Caco-2 (cell line): ENCODE measurements at regions not wholly inside any gene's neighbourhood (a gene's known extent, or its start where the extent isn't known, plus 50 kb on each side); places are given as distances from the start of the nearest gene placed in this dataset.

ENCODE experiments used
- BruUV-seq: library from RNA; stranded (reverse); fragments of 400-500 nt; replicated peaks from 2 replicates; lab custom pipeline; 2021; lab: Mats Ljungman, UMichigan
- CTCF ChIA-PET: fragments of 300-600 bp; sonication (Branson Sonifier 250); formaldehyde crosslinking; loops from one replicate; lab custom pipeline; 2022; ENCODE audit warnings: antibody characterized with exemption; lab: Charles Lee
- POLR2A ChIA-PET: fragments of 300-600 bp; sonication (Branson Sonifier 250); formaldehyde crosslinking; loops from one replicate; lab custom pipeline; 2022; ENCODE audit warnings: antibody characterized with exemption; lab: Charles Lee
- DNase-seq, 2 experiments: peaks; one replicate each; pipeline versions ENCODE4 v3.0.0 to v3.0.0-alpha.2; 2020 to 2022
- H3K27me3 ChIP-seq: replicated peaks from 2 replicates; pipeline ENCODE4 v1.6.0; 2011; ENCODE audit warnings: low read length; ENCODE audit not compliant: control insufficient read depth, insufficient read depth
- H3K36me3 ChIP-seq: 2 replicates; pipeline ENCODE4 v1.5.1; 2011; ENCODE audit warnings: low read length; ENCODE audit not compliant: control insufficient read depth, insufficient read depth
- H3K4me1 ChIP-seq: fragments of 250-450 bp; sonication (Bioruptor Pico); 2 replicates; pipeline ENCODE4 v1.5.1; 2020; ENCODE audit warnings: mild to moderate bottlenecking
- H3K4me3 ChIP-seq: 2 replicates; pipeline ENCODE4 v1.5.1; 2011; ENCODE audit warnings: low read depth, mild to moderate bottlenecking, control low read depth, low read length
- H3K9me3 ChIP-seq: fragments of 250-450 bp; sonication (Bioruptor Pico); 2 replicates; pipeline ENCODE4 v1.5.1; 2020; ENCODE audit warnings: mild to moderate bottlenecking, moderate library complexity
- H3K27ac Mint-ChIP-seq: one replicate; pipeline ENCODE4 v1.8.0; 2022; ENCODE audit warnings: mixed read lengths; ENCODE audit not compliant: unreplicated experiment
- H3K27me3 Mint-ChIP-seq: one replicate; pipeline ENCODE4 v1.8.0; 2022; ENCODE audit warnings: mixed read lengths; ENCODE audit not compliant: insufficient read depth, unreplicated experiment
- H3K36me3 Mint-ChIP-seq: one replicate; pipeline ENCODE4 v1.8.0; 2022; ENCODE audit warnings: mild to moderate bottlenecking, mixed read lengths; ENCODE audit not compliant: insufficient read depth, unreplicated experiment
- H3K4me1 Mint-ChIP-seq: one replicate; pipeline ENCODE4 v1.8.0; 2022; ENCODE audit warnings: low read depth, mixed read lengths; ENCODE audit not compliant: unreplicated experiment
- H3K4me3 Mint-ChIP-seq: one replicate; pipeline ENCODE4 v1.8.0; 2022; ENCODE audit warnings: mild to moderate bottlenecking, moderate library complexity, mixed read lengths; ENCODE audit not compliant: unreplicated experiment
- H3K9me3 Mint-ChIP-seq: one replicate; pipeline ENCODE4 v1.8.0; 2022; ENCODE audit warnings: mixed read lengths; ENCODE audit not compliant: unreplicated experiment
- CTCF ChIP-seq, 2 experiments: fragments of 200-600 bp in 1 of 2; IDR thresholded peaks; 1 replicate in 1 of 2; 2 replicates in 1 of 2; pipeline versions ENCODE4 v1.5.1 to v1.8.0; 2011 to 2022; ENCODE audit warnings: antibody characterized with exemption in 1 of 2, control low read depth in 1 of 2, inconsistent platforms in 1 of 2, low read depth in 1 of 2, low read length in 1 of 2, mild to moderate bottlenecking in 1 of 2, moderate library complexity in 1 of 2; ENCODE audit not compliant: insufficient read depth in 1 of 2, severe bottlenecking in 1 of 2, unreplicated experiment in 1 of 2
- intact Hi-C: fragments of 100-400 bp; cut with micrococcal nuclease; formaldehyde crosslinking; loops from one replicate; pipeline ENCODE4 v1.10.0; 2022; ENCODE audit not compliant: unreplicated experiment

DNA sequence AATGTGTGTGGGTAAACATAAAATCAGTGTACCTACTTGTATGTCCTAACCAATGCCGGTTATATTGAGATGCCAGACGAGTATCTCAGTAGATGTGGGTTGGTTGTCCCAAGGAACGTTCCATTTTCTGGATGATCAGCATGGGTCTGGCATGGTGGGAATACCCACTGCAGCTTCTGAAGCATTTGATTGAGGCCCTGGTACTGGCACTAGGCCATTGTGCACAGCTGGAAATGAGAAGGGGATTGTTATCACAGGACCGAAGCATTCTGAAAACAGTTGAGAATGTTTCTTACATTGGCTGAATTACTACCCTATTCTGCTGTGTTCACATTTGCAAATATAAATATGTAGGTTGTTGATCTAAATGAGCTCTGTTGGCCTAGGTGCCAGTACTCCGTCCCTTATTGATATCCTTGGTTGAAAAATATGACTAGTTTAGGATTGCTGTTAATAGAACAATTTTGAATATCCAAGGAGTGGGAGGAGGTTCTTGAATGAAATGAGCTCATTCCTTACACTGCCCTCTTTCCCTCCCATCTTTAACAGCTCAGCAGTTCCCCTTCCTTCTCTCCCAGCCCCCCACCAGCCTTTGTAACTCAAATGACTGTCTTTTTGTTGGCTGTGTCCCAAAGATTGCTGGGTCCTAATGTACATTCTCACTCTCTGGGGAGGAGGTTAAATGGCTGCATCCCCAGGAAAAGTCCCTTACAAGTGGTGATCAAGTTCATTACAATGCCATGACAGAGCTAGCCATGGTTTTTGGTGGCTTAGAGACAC is 293.3 kb upstream of the TPM1 start:
- POLR2A ChIA-PET: no interaction called here
- Histone ChIP-seq H3K4me3 (no peak overlapping the region), H3K4me1 (no peaks in the 10 kb centered on the region), H3K36me3 (peaks cover 3% of the 10 kb centered on the region), H3K27me3 (no peaks in the 10 kb centered on the region), H3K9me3 (no peaks in the 10 kb centered on the region)
- peaks cover 67% of the 10 kb centered on the region for H3K36me3 Mint-ChIP-seq
- no peaks in the 10 kb centered on the region for H3K9me3 Mint-ChIP-seq
- no peak for DNase-seq
- no peaks in the 10 kb centered on the region for H3K27me3 Mint-ChIP-seq
- intact Hi-C loops: no loop called here
- TF ChIP-seq CTCF (IDR thresholded peaks at IDR 0.05; ENCODE audit: insufficient read depth in 1 of 2, low read depth in 1 of 2, low read length in 1 of 2, severe bottlenecking in 1 of 2, unreplicated experiment in 1 of 2): no peak
- no peak overlapping the region for H3K27ac Mint-ChIP-seq
- H3K4me3 Mint-ChIP-seq: no peak overlapping the region
- CTCF ChIA-PET: no interaction called here
- no TSS peak for BruUV-seq
- H3K4me1 Mint-ChIP-seq: no peaks in the 10 kb centered on the region

DNA sequence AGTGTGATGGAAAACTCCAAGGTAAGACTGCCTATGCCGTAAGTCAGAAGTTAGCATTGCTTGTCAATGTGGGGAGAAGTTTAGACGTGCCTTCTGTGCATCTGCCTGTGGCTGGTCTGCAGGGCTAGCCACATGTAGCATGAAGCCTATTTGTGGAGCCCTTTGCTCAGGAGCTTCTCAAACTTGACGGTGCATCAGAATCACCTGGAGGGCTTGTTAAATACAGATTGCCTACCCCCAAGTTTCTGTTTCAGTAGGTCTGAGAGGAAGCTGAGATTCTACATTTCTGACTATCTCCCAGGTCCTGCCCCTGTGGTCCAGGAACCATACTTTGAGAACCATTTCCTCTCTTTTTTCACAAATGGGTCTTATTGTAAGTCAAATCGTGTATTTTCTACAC is 292.1 kb upstream of the TPM1 start:
- POLR2A ChIA-PET: no interaction called here
- TF ChIP-seq CTCF (IDR thresholded peaks at IDR 0.05; ENCODE audit: insufficient read depth in 1 of 2, low read depth in 1 of 2, low read length in 1 of 2, severe bottlenecking in 1 of 2, unreplicated experiment in 1 of 2): no peak
- intact Hi-C loops: no loop called here

GRCh38 chr15:62752657-62753517 is 289.7 kb upstream of the TPM1 start:
- no peaks in the 10 kb centered on the region for H3K4me1 ChIP-seq
- Mint-ChIP-seq H3K36me3 (peaks cover 84% of the 10 kb centered on the region), H3K27me3 (no peaks in the 10 kb centered on the region), H3K9me3 (no peaks in the 10 kb centered on the region), H3K4me1 (no peaks in the 10 kb centered on the region), H3K27ac (no peak overlapping the region), H3K4me3 (no peak overlapping the region)
- H3K36me3 ChIP-seq: peaks cover 3% of the 10 kb centered on the region
- TF ChIP-seq CTCF (IDR thresholded peaks at IDR 0.05; ENCODE audit: insufficient read depth in 1 of 2, low read depth in 1 of 2, low read length in 1 of 2, severe bottlenecking in 1 of 2, unreplicated experiment in 1 of 2): no peak
- CTCF ChIA-PET: interaction anchor here (0.6 to 1.0 kb wide), 2 partner anchors 16 to 295 kb away, joined by 3 read pairs; no protein-coding TSS in a partner anchor
- no peak overlapping the region for H3K4me3 ChIP-seq
- H3K9me3 ChIP-seq: no peaks in the 10 kb centered on the region
- DNase-seq: no peak
- POLR2A ChIA-PET: no interaction called here
- intact Hi-C loops: no loop called here
- no peaks in the 10 kb centered on the region for H3K27me3 ChIP-seq
- no TSS peak for BruUV-seq

More for the DNA sequence above, 292.1 kb upstream of the TPM1 start:
- Mint-ChIP-seq H3K4me1 (no peaks in the 10 kb centered on the region), H3K9me3 (no peaks in the 10 kb centered on the region), H3K36me3 (peaks cover 79% of the 10 kb centered on the region), H3K27ac (no peak overlapping the region), H3K4me3 (no peak overlapping the region), H3K27me3 (no peaks in the 10 kb centered on the region)
- no peaks in the 10 kb centered on the region for H3K4me1 ChIP-seq
- no peak overlapping the region for H3K4me3 ChIP-seq
- H3K27me3 ChIP-seq: no peaks in the 10 kb centered on the region
- peaks cover 3% of the 10 kb centered on the region for H3K36me3 ChIP-seq
- DNase-seq: no peak
- CTCF ChIA-PET: no interaction called here
- H3K9me3 ChIP-seq: no peaks in the 10 kb centered on the region
- BruUV-seq: no TSS peak
